ENCODE measurements at regions not wholly inside any gene's neighbourhood (a gene's known extent, or its start where the extent isn't known, plus 50 kb on each side); places are given as distances from the start of the nearest gene placed in this dataset.

DNA sequence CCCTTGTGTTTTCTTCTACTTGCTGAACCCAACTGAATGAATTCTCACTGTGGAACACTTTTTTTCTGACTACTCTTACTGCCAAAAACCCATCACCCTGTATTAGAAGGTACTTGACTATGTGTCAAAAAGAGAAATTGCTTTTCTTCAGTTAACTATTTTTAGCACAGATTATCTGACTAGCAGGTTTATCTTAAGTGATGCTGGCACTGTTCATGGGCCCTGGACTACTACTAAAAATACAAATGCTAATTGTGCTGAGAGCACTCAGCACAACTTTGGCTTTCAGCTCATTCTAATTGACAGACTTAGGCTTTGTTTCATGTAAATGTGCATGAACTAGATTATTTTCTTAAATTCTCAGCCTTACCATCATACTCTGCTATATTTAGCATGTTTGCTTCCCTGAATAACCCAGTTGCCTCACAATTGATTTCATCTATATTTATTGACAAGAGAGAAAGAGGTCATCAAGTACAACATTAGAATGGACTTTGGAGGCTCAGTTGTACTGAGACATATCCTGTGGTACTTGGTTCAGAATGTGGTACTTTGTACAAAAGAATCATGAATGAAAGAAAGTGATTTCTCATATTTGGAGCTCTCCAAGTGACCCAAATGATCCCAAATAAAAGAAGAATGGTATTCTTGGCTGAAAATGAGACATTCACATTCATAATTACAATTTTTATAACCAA, 478.3 kb downstream of the KCNA4 start:
- Histone ChIP-seq H2AFZ (ENCODE audit: low read depth, low read length, severe bottlenecking) (no peak overlapping the region), H3K9ac (ENCODE audit: low read length) (no peak overlapping the region), H3K27me3 (ENCODE audit: low read length) (no peaks in the 10 kb centered on the region), H3K36me3 (ENCODE audit: low read length) (no peaks in the 10 kb centered on the region), H3K9me2 (replicated peaks; ENCODE audit: insufficient read depth, low read length) (no peaks in the 10 kb centered on the region), H3K27ac (ENCODE audit: low read depth, low read length) (no peak overlapping the region), H3K4me2 (ENCODE audit: low read depth, low read length, poor library complexity, severe bottlenecking) (no peak overlapping the region), H3K4me3 (ENCODE audit: insufficient read depth, low read length, poor library complexity, severe bottlenecking) (no peak overlapping the region), H3K9me3 (ENCODE audit: insufficient read depth, low read length) (no peaks in the 10 kb centered on the region), H3F3A (ENCODE audit: insufficient read depth) (no peaks in the 10 kb centered on the region), H3K79me2 (ENCODE audit: insufficient read depth, low read length) (no peaks in the 10 kb centered on the region), H4K20me1 (ENCODE audit: low read depth, low read length) (no peaks in the 10 kb centered on the region)
- TF ChIP-seq EZH2phosphoT487 (conservative IDR thresholded peaks at IDR 0.05; ENCODE audit: low read length) (no peak), CTCF (IDR thresholded peaks at IDR 0.05; ENCODE audit: insufficient read depth, low read length, poor library complexity, severe bottlenecking) (no peak)

- H3K4me3 ChIP-seq (ENCODE audit: insufficient read depth, low read length, poor library complexity, severe bottlenecking) = no peak overlapping the region
- no peak overlapping the region for H3K27ac ChIP-seq (ENCODE audit: low read depth, low read length)
- H3K27me3 ChIP-seq (ENCODE audit: low read length) = no peaks in the 10 kb centered on the region
- no peaks in the 10 kb centered on the region for H4K20me1 ChIP-seq (ENCODE audit: low read depth, low read length)
- no peak overlapping the region for H3K9ac ChIP-seq (ENCODE audit: low read length)
- TF ChIP-seq CTCF (IDR thresholded peaks at IDR 0.05; ENCODE audit: insufficient read depth, low read length, poor library complexity, severe bottlenecking) (no peak), EZH2phosphoT487 (conservative IDR thresholded peaks at IDR 0.05; ENCODE audit: low read length) (no peak)
- no peak overlapping the region for H3K4me2 ChIP-seq (ENCODE audit: low read depth, low read length, poor library complexity, severe bottlenecking)
- no peaks in the 10 kb centered on the region for H3K9me3 ChIP-seq (ENCODE audit: insufficient read depth, low read length)
- H3K9me2 ChIP-seq (replicated peaks; ENCODE audit: insufficient read depth, low read length) = no peaks in the 10 kb centered on the region
- H3F3A ChIP-seq (ENCODE audit: insufficient read depth) = no peaks in the 10 kb centered on the region
- H2AFZ ChIP-seq (ENCODE audit: low read depth, low read length, severe bottlenecking) = no peak overlapping the region
- no peaks in the 10 kb centered on the region for H3K79me2 ChIP-seq (ENCODE audit: insufficient read depth, low read length)
- no peaks in the 10 kb centered on the region for H3K36me3 ChIP-seq (ENCODE audit: low read length)
These were observed 482.0 kb downstream of the KCNA4 start for GRCh38 chr11:29534836-29535235.

GRCh38 chr11:29530961-29531360, 485.9 kb downstream of the KCNA4 start:
- Histone ChIP-seq H3K9me3 (ENCODE audit: insufficient read depth, low read length) (no peaks in the 10 kb centered on the region), H3K4me2 (ENCODE audit: low read depth, low read length, poor library complexity, severe bottlenecking) (no peak overlapping the region), H3K27ac (ENCODE audit: low read depth, low read length) (no peak overlapping the region), H2AFZ (ENCODE audit: low read depth, low read length, severe bottlenecking) (no peak overlapping the region), H3K9ac (ENCODE audit: low read length) (no peak overlapping the region), H3F3A (ENCODE audit: insufficient read depth) (no peaks in the 10 kb centered on the region), H3K36me3 (ENCODE audit: low read length) (no peaks in the 10 kb centered on the region), H3K79me2 (ENCODE audit: insufficient read depth, low read length) (no peaks in the 10 kb centered on the region), H3K4me3 (ENCODE audit: insufficient read depth, low read length, poor library complexity, severe bottlenecking) (no peak overlapping the region), H3K9me2 (replicated peaks; ENCODE audit: insufficient read depth, low read length) (no peaks in the 10 kb centered on the region), H3K27me3 (ENCODE audit: low read length) (no peaks in the 10 kb centered on the region), H4K20me1 (ENCODE audit: low read depth, low read length) (no peaks in the 10 kb centered on the region)
- no peak for TF ChIP-seq CTCF (IDR thresholded peaks at IDR 0.05; ENCODE audit: insufficient read depth, low read length, poor library complexity, severe bottlenecking)
- TF ChIP-seq EZH2phosphoT487 (conservative IDR thresholded peaks at IDR 0.05; ENCODE audit: low read length) = no peak

Data from SU-DHL-6 (cell line).